Left lung (tissue), 4 donors: ENCODE measurements at regions not wholly inside any gene's neighbourhood (a gene's known extent, or its start where the extent isn't known, plus 50 kb on each side); places are given as distances from the start of the nearest gene placed in this dataset.

Source experiments
- ATAC-seq: fragments of 200-7000 bp; cut with Tn5 transposase; one replicate; pipeline ENCODE4 v1.9.1; 2020; ENCODE audit warnings: moderate library complexity
- DNase-seq, 4 donors: peaks; one replicate each; pipeline ENCODE4 v3.0.0-alpha.2; 2013 to 2020
- H3K27ac ChIP-seq, 2 donors: fragments of 200-600 bp; sonication (generic) in 1 of 2; one replicate each; pipeline versions ENCODE4 v1.5.0 to v1.8.0; 2020 to 2021
- H3K27me3 ChIP-seq, 2 donors: fragments of 200-600 bp; sonication (generic) in 1 of 2; one replicate each; pipeline versions ENCODE4 v1.5.0 to v1.8.0; 2020 to 2021
- H3K36me3 ChIP-seq, 2 donors: fragments of 200-600 bp; sonication (generic) in 1 of 2; one replicate each; pipeline versions ENCODE4 v1.5.0 to v1.8.0; 2020 to 2021
- H3K4me1 ChIP-seq, 2 donors: fragments of 200-600 bp; one replicate each; pipeline ENCODE4 v1.8.0; 2021
- H3K4me3 ChIP-seq, 2 donors: fragments of 200-600 bp; sonication (generic) in 1 of 2; one replicate each; pipeline versions ENCODE4 v1.5.0 to v1.8.0; 2020 to 2021; ENCODE audit warnings: mild to moderate bottlenecking in 1 of 2
- H3K9me3 ChIP-seq, 2 donors: fragments of 200-600 bp; sonication (generic) in 1 of 2; one replicate each; pipeline versions ENCODE4 v1.5.0 to v1.8.0; 2020 to 2021
- CTCF ChIP-seq, 2 donors: fragments of 200-600 bp; sonication (generic) in 1 of 2; IDR thresholded peaks; one replicate each; pipeline versions ENCODE4 v1.5.0 to v1.8.0; 2021; ENCODE audit warnings: antibody characterized with exemption in 2 of 2
- intact Hi-C, 2 donors: fragments of 100-400 bp; cut with DNase I; formaldehyde crosslinking; loops; one replicate each; pipeline versions ENCODE4 v1.11.2 to v1.14.2; 2022
- donor health status: DM: no; HTN: yes; CAD: no.
- donor health status: DM: no; HTN: no; CAD: no.

- Histone ChIP-seq H3K36me3 (no peaks in the 10 kb centered on the region), H3K27me3 (peaks cover 0 to 90% of the 10 kb centered on the region in 2 donors), H3K9me3 (no peaks in the 10 kb centered on the region), H3K4me1 (no peaks in the 10 kb centered on the region), H3K4me3 (no peak overlapping the region), H3K27ac (no peak overlapping the region)
- intact Hi-C loops = no loop called here
- ATAC-seq = no peak
- DNase-seq = peak in 2 of 4 donors; percentile 16 to 71
- TF ChIP-seq CTCF (IDR thresholded peaks at IDR 0.05) = no peak
These were observed 58.3 kb upstream of the BHLHE23 start for GRCh38 chr20:63064745-63065711.

- DNase-seq (peak in 2 of 4 donors; percentile 28 to 54), ATAC-seq (no peak)
- Histone ChIP-seq H3K27ac (no peak overlapping the region), H3K27me3 (peaks cover 0 to 90% of the 10 kb centered on the region in 2 donors), H3K4me3 (no peak overlapping the region), H3K9me3 (no peaks in the 10 kb centered on the region), H3K36me3 (no peaks in the 10 kb centered on the region), H3K4me1 (no peaks in the 10 kb centered on the region)
- TF ChIP-seq CTCF (IDR thresholded peaks at IDR 0.05) = no peak
- intact Hi-C loops = no loop called here
These were observed 57.5 kb upstream of the BHLHE23 start for GRCh38 chr20:63064310-63064709.

- no peak overlapping the region for H3K27ac ChIP-seq
- H3K9me3 ChIP-seq = no peaks in the 10 kb centered on the region
- H3K4me1 ChIP-seq = no peaks in the 10 kb centered on the region
- intact Hi-C loops = no loop called here
- no peaks in the 10 kb centered on the region for H3K36me3 ChIP-seq
- no peak for ATAC-seq
- no peak for TF ChIP-seq CTCF (IDR thresholded peaks at IDR 0.05)
- no peak overlapping the region for H3K4me3 ChIP-seq
- peaks cover 0 to 88% of the 10 kb centered on the region in 2 donors for H3K27me3 ChIP-seq
- DNase-seq = peak in 2 of 4 donors; percentile 11 to 49
These were observed 55.7 kb upstream of the BHLHE23 start for GRCh38 chr20:63062188-63063140.

- H3K9me3 ChIP-seq = no peaks in the 10 kb centered on the region
- no peaks in the 10 kb centered on the region for H3K4me1 ChIP-seq
- no peak for TF ChIP-seq CTCF (IDR thresholded peaks at IDR 0.05)
- DNase-seq (peak in 2 of 4 donors; percentile 20 to 43), ATAC-seq (no peak)
- peaks cover 0 to 82% of the 10 kb centered on the region in 2 donors for H3K27me3 ChIP-seq
- intact Hi-C loops = no loop called here
- H3K4me3 ChIP-seq = no peak overlapping the region
- no peaks in the 10 kb centered on the region for H3K36me3 ChIP-seq
- H3K27ac ChIP-seq = no peak overlapping the region
These were observed 55.0 kb upstream of the BHLHE23 start for GRCh38 chr20:63061771-63062100.
